GM21825 (cell line): ENCODE measurements at regions not wholly inside any gene's neighbourhood (a gene's known extent, or its start where the extent isn't known, plus 50 kb on each side); places are given as distances from the start of the nearest gene placed in this dataset.

ENCODE experiments used
- ATAC-seq: cut with Tn5 transposase; IDR thresholded peaks from one replicate; pipeline ENCODE4 v1.9.1; 2021; ENCODE audit warnings: mild to moderate bottlenecking, moderate library complexity; ENCODE audit not compliant: unreplicated experiment

GRCh38 chr3:99131876-99132275 lies 230.4 kb upstream of the DCBLD2 start:
- no peak for ATAC-seq

GRCh38 chr3:99128725-99129505 lies 227.4 kb upstream of the DCBLD2 start:
- ATAC-seq: no peak

- no peak for ATAC-seq
Measured at GRCh38 chr3:99128235-99128634, 226.7 kb upstream of the DCBLD2 start.

- ATAC-seq: no peak
Measured at GRCh38 chr3:99126316-99126715, 224.8 kb upstream of the DCBLD2 start.

GRCh38 chr3:99119385-99119784 lies 217.9 kb upstream of the DCBLD2 start:
- no peak for ATAC-seq

GRCh38 chr3:99118381-99118780 lies 216.9 kb upstream of the DCBLD2 start:
- ATAC-seq: no peak

- ATAC-seq: no peak
Measured at GRCh38 chr3:99114565-99115291, 213.2 kb upstream of the DCBLD2 start.

GRCh38 chr3:99111235-99111634 lies 209.7 kb upstream of the DCBLD2 start:
- no peak for ATAC-seq

- ATAC-seq: no peak
Measured at GRCh38 chr3:99110401-99110800, 208.9 kb upstream of the DCBLD2 start.

GRCh38 chr3:99108508-99108907 lies 207.0 kb upstream of the DCBLD2 start:
- no peak for ATAC-seq

- no peak for ATAC-seq
Measured at GRCh38 chr3:99094606-99095005, 193.1 kb upstream of the DCBLD2 start.

GRCh38 chr3:99087277-99087676 lies 185.8 kb upstream of the DCBLD2 start:
- no peak for ATAC-seq

GRCh38 chr3:99084826-99085225 lies 183.3 kb upstream of the DCBLD2 start:
- ATAC-seq: no peak

GRCh38 chr3:99084156-99084555 lies 182.7 kb upstream of the DCBLD2 start:
- ATAC-seq: no peak

GRCh38 chr3:99071096-99071495 lies 169.6 kb upstream of the DCBLD2 start:
- ATAC-seq: no peak

- no peak for ATAC-seq
Measured at GRCh38 chr3:99069973-99070372, 168.5 kb upstream of the DCBLD2 start.

- ATAC-seq: no peak
Measured at GRCh38 chr3:99066863-99067262, 165.4 kb upstream of the DCBLD2 start.

- ATAC-seq: no peak
Measured at GRCh38 chr3:99049164-99049563, 147.7 kb upstream of the DCBLD2 start.

- no peak for ATAC-seq
Measured at GRCh38 chr3:99041747-99042146, 140.3 kb upstream of the DCBLD2 start.

- ATAC-seq: no peak
Measured at GRCh38 chr3:99031778-99032177, 130.3 kb upstream of the DCBLD2 start.

- no peak for ATAC-seq
Measured at GRCh38 chr3:99023590-99024192, 122.2 kb upstream of the DCBLD2 start.

- ATAC-seq: no peak
Measured at GRCh38 chr3:99021466-99021865, 120.0 kb upstream of the DCBLD2 start.
